ENCODE measurements at regions not wholly inside any gene's neighbourhood (a gene's known extent, or its start where the extent isn't known, plus 50 kb on each side); places are given as distances from the start of the nearest gene placed in this dataset.

- TF ChIP-seq CTCF (IDR thresholded peaks at IDR 0.05; ENCODE audit: low read depth, low read length) = no peak
- no peak overlapping the region for H3K4me3 ChIP-seq (ENCODE audit: low read depth, low read length)
- in situ Hi-C loops (cut with HindIII; ENCODE audit: low sequenced_read_pairs) = no loop called here
- no peak for DNase-seq (ENCODE audit: low read depth, low spot score)
These were observed 382.6 kb upstream of the NR5A2 start for GRCh38 chr1:199644912-199645311.

- peak; percentile 18 for DNase-seq (ENCODE audit: low read depth, low spot score)
- H3K4me3 ChIP-seq (ENCODE audit: low read depth, low read length) = no peak overlapping the region
- in situ Hi-C loops (cut with HindIII; ENCODE audit: low sequenced_read_pairs) = no loop called here
- TF ChIP-seq CTCF (IDR thresholded peaks at IDR 0.05; ENCODE audit: low read depth, low read length) = no peak
These were observed 380.7 kb upstream of the NR5A2 start for GRCh38 chr1:199646761-199647160.

- TF ChIP-seq CTCF (IDR thresholded peaks at IDR 0.05; ENCODE audit: low read depth, low read length) = no peak
- in situ Hi-C loops (cut with HindIII; ENCODE audit: low sequenced_read_pairs) = no loop called here
- DNase-seq (ENCODE audit: low read depth, low spot score) = no peak
- H3K4me3 ChIP-seq (ENCODE audit: low read depth, low read length) = no peak overlapping the region
These were observed 370.1 kb upstream of the NR5A2 start for GRCh38 chr1:199657449-199657848.

GRCh38 chr1:199660071-199660470 is 367.4 kb upstream of the NR5A2 start:
- H3K4me3 ChIP-seq (ENCODE audit: low read depth, low read length) = no peak overlapping the region
- TF ChIP-seq CTCF (IDR thresholded peaks at IDR 0.05; ENCODE audit: low read depth, low read length) = no peak
- no peak for DNase-seq (ENCODE audit: low read depth, low spot score)
- in situ Hi-C loops (cut with HindIII; ENCODE audit: low sequenced_read_pairs) = no loop called here

- no peak for TF ChIP-seq CTCF (IDR thresholded peaks at IDR 0.05; ENCODE audit: low read depth, low read length)
- DNase-seq (ENCODE audit: low read depth, low spot score) = no peak
- no peak overlapping the region for H3K4me3 ChIP-seq (ENCODE audit: low read depth, low read length)
- in situ Hi-C loops (cut with HindIII; ENCODE audit: low sequenced_read_pairs) = no loop called here
These were observed 362.1 kb upstream of the NR5A2 start for GRCh38 chr1:199665371-199665770.

- no peak for DNase-seq (ENCODE audit: low read depth, low spot score)
- no peak for TF ChIP-seq CTCF (IDR thresholded peaks at IDR 0.05; ENCODE audit: low read depth, low read length)
- H3K4me3 ChIP-seq (ENCODE audit: low read depth, low read length) = no peak overlapping the region
- in situ Hi-C loops (cut with HindIII; ENCODE audit: low sequenced_read_pairs) = no loop called here
These were observed 360.4 kb upstream of the NR5A2 start for GRCh38 chr1:199667089-199667488.

GRCh38 chr1:199669916-199670315 is 357.6 kb upstream of the NR5A2 start:
- H3K4me3 ChIP-seq (ENCODE audit: low read depth, low read length) = no peak overlapping the region
- in situ Hi-C loops (cut with HindIII; ENCODE audit: low sequenced_read_pairs) = no loop called here
- no peak for DNase-seq (ENCODE audit: low read depth, low spot score)
- TF ChIP-seq CTCF (IDR thresholded peaks at IDR 0.05; ENCODE audit: low read depth, low read length) = no peak
